T-cell (primary cell): ENCODE measurements at regions not wholly inside any gene's neighbourhood (a gene's known extent, or its start where the extent isn't known, plus 50 kb on each side); places are given as distances from the start of the nearest gene placed in this dataset.
"Not testable (repeated sequence)": the region's sequence is repeated elsewhere in the genome, so short reads cannot be mapped to it uniquely, and the experiment has no call there.

Experiments
- ATAC-seq, 4 experiments: fragments of 200-7000 bp in 3 of 4; fragments of 150-1000 bp in 1 of 4; cut with Tn5 transposase; replicated peaks in 1 of 4; 1 replicate in 3 of 4; 2 replicates in 1 of 4; pipeline ENCODE4 v1.10.0; 2021; ENCODE audit warnings: moderate library complexity in 3 of 4, mild to moderate bottlenecking in 2 of 4, moderate number of reproducible peaks in 1 of 4
- CTCF ChIA-PET, 2 donors: fragments of 300-600 bp; sonication (Branson Sonifier 250); formaldehyde crosslinking; loops; one replicate each; lab custom pipeline; 2022; ENCODE audit warnings: antibody characterized with exemption in 2 of 2; lab: Charles Lee
- POLR2A ChIA-PET, 2 donors: fragments of 300-600 bp; sonication (Branson Sonifier 250); formaldehyde crosslinking; loops; one replicate each; lab custom pipeline; 2022; ENCODE audit warnings: antibody characterized with exemption in 2 of 2; lab: Charles Lee
- DNase-seq, 35 experiments: peaks; one replicate each; pipeline versions ENCODE4 v3.0.0 to v3.0.0-alpha.2; 2013 to 2023
- H3K27ac ChIP-seq: one replicate; pipeline ENCODE4 v1.5.1; 2013; ENCODE audit warnings: low read length
- H3K27me3 ChIP-seq, 2 experiments: replicated peaks in 1 of 2; 1 replicate in 1 of 2; 2 replicates in 1 of 2; pipeline versions ENCODE4 v1.6.1 to v1.7.0; 2013; ENCODE audit warnings: low read length in 1 of 2, mixed read lengths in 1 of 2; ENCODE audit not compliant: control insufficient read depth in 2 of 2, insufficient read depth in 2 of 2; ENCODE audit errors: extremely low read depth in 1 of 2
- H3K36me3 ChIP-seq, 2 donors: 1 replicate in 1 of 2; 2 replicates in 1 of 2; pipeline versions ENCODE4 v1.6.1 to v1.7.0; 2013; ENCODE audit warnings: low read length in 1 of 2; ENCODE audit not compliant: control insufficient read depth in 2 of 2, insufficient read depth in 1 of 2; ENCODE audit errors: extremely low read depth in 1 of 2
- H3K4me1 ChIP-seq, 2 experiments: 1 replicate in 1 of 2; 2 replicates in 1 of 2; pipeline versions ENCODE4 v1.6.1 to v1.7.0; 2013; ENCODE audit warnings: low read length in 2 of 2, mixed read lengths in 1 of 2; ENCODE audit not compliant: insufficient read depth in 2 of 2, control insufficient read depth in 1 of 2; ENCODE audit errors: extremely low read depth in 1 of 2
- H3K4me3 ChIP-seq, 2 donors: 1 replicate in 1 of 2; 2 replicates in 1 of 2; pipeline versions ENCODE4 v1.5.1 to v1.7.0; 2013; ENCODE audit warnings: mild to moderate bottlenecking in 2 of 2, low read length in 1 of 2, moderate library complexity in 1 of 2; ENCODE audit not compliant: control insufficient read depth in 1 of 2; ENCODE audit errors: extremely low read depth in 1 of 2
- H3K9me3 ChIP-seq: 2 replicates; pipeline ENCODE4 v1.7.0; 2013
- H3K27ac Mint-ChIP-seq, 2 donors: one replicate each; pipeline ENCODE4 v1.8.0; 2020 to 2021; ENCODE audit warnings: mild to moderate bottlenecking in 2 of 2, mixed read lengths in 2 of 2
- H3K27me3 Mint-ChIP-seq, 2 donors: one replicate each; pipeline ENCODE4 v1.8.0; 2021 to 2022; ENCODE audit warnings: mixed read lengths in 2 of 2
- H3K36me3 Mint-ChIP-seq: one replicate; pipeline ENCODE4 v1.8.0; 2021; ENCODE audit warnings: mixed read lengths
- H3K4me1 Mint-ChIP-seq, 3 donors: one replicate each; pipeline ENCODE4 v1.8.0; 2020 to 2022; ENCODE audit warnings: mixed read lengths in 3 of 3, mild to moderate bottlenecking in 1 of 3
- H3K4me3 Mint-ChIP-seq, 3 donors: one replicate each; pipeline ENCODE4 v1.8.0; 2020 to 2022; ENCODE audit warnings: mild to moderate bottlenecking in 3 of 3, mixed read lengths in 3 of 3, moderate library complexity in 3 of 3
- H3K9me3 Mint-ChIP-seq, 3 donors: one replicate each; pipeline ENCODE4 v1.8.0; 2020 to 2022; ENCODE audit warnings: mixed read lengths in 3 of 3
- whole genome bisulfite sequencing: methylation state at CpG from one replicate; pipeline ENCODE4 v1.1.5; 2013; ENCODE audit warnings: missing lambda C conversion rate; ENCODE audit not compliant: insufficient coverage; 5-methylcytosine and 5-hydroxymethylcytosine counted together

DNA sequence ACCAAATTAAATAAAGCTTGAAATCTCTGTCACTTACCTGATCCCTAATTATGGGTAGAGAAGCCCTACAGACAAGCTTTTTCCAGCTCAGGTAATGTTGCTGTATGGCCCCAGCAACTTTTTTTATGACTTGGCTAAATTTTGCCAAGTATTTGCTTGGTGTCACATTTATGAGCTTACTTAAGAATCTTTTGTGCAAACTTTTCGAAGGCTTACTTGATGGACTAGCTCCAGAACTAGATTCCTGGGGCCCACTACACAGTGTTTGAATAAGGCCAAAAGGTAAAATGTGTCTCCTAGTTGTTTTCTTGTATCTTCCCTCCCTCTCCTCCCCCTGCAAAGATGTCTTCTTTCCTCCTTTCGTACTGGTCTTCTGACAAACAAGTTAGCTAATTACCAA lies 257.9 kb downstream of the OSR1 start:
- Mint-ChIP-seq H3K27ac (no peak overlapping the region), H3K36me3 (no peaks in the 10 kb centered on the region), H3K4me1 (no peaks in the 10 kb centered on the region), H3K4me3 (no peak overlapping the region), H3K9me3 (peaks cover 0 to 6% (median 5%) of the 10 kb centered on the region in 3 donors), H3K27me3 (no peaks in the 10 kb centered on the region)
- POLR2A ChIA-PET: no interaction called here
- ATAC-seq: no peak
- Histone ChIP-seq H3K4me1 (no peaks in the 10 kb centered on the region), H3K36me3 (no peaks in the 10 kb centered on the region), H3K27ac (no peak overlapping the region), H3K4me3 (no peak overlapping the region), H3K9me3 (no peaks in the 10 kb centered on the region), H3K27me3 (no peaks in the 10 kb centered on the region)
- no CpG with 5 or more reads among the region's 2 CpGs for WGBS
- CTCF ChIA-PET: no interaction called here
- DNase-seq: no peak

DNA sequence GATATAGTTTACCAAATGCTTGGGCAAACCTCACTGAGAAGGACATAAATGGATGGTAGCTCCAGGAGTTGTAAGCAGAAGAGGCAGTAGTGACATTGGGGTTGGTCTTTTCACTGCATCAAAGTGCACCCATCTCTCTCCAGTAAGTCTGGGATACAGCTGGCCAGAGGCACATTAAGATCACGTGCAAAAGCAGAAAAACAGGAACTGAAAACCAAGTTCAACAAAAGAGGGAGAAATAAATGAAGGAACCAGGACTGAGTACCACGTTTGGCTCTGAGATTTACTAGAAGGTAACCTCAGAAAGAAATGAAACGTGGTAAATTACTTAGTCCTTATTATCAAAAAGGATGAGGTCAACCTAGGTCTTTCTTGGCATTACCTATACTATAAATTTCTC lies 259.2 kb downstream of the OSR1 start:
- H3K36me3 ChIP-seq: no peaks in the 10 kb centered on the region
- ChIA-PET CTCF (no interaction called here), POLR2A (no interaction called here)
- H3K4me3 ChIP-seq: no peak overlapping the region
- no peaks in the 10 kb centered on the region for H3K4me1 ChIP-seq
- H3K27ac ChIP-seq: no peak overlapping the region
- H3K9me3 ChIP-seq: no peaks in the 10 kb centered on the region
- no peaks in the 10 kb centered on the region for H3K27me3 ChIP-seq
- Mint-ChIP-seq H3K9me3 (peaks cover 4 to 10% (median 5%) of the 10 kb centered on the region in 3 donors), H3K27me3 (no peaks in the 10 kb centered on the region), H3K4me1 (no peaks in the 10 kb centered on the region), H3K36me3 (no peaks in the 10 kb centered on the region), H3K27ac (no peak overlapping the region), H3K4me3 (no peak overlapping the region)
- DNase-seq (no peak), ATAC-seq (no peak)
- no CpG with 5 or more reads among the region's 3 CpGs for WGBS

DNA sequence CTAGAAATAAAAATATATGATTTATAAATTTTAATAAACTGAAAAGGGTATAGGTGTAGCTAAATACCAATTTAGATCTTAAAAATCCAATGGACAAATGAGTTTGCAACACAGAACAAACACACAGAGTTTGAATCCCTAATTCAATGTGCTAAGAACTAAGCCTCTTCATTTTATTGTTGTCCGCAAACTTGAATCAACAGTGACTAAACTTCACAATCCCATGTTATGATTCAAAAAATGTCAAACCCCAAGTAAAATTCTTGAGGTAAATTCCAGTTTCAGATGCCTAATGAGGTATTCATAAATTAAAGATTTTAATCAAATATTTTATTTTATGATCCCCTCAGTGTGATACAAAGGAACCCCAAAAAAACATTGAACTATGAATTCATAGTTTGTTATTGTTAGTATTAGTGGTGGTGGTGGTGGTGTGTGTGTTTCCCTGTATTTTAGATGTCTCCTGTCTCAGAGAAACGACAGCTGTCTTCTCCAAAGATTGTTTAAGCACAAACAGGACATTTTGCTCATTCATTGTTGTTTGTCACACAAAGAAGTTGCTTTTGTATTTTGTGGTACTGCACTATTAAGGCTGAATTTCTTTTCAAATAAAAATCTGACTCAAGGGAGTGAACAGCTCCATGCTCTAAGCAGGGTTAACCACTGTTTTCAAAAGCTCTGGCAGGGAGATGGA lies 259.8 kb downstream of the OSR1 start:
- H3K4me3 Mint-ChIP-seq: no peak overlapping the region
- no peaks in the 10 kb centered on the region for H3K27me3 Mint-ChIP-seq
- ChIA-PET POLR2A (no interaction called here), CTCF (no interaction called here)
- H3K4me1 ChIP-seq: no peaks in the 10 kb centered on the region
- ATAC-seq: no peak
- H3K4me3 ChIP-seq: no peak overlapping the region
- H3K9me3 ChIP-seq: no peaks in the 10 kb centered on the region
- no peaks in the 10 kb centered on the region for H3K36me3 ChIP-seq
- H3K27me3 ChIP-seq: no peaks in the 10 kb centered on the region
- no peaks in the 10 kb centered on the region for H3K4me1 Mint-ChIP-seq
- no CpG with 5 or more reads among the region's 2 CpGs for WGBS
- DNase-seq: no peak
- H3K36me3 Mint-ChIP-seq: no peaks in the 10 kb centered on the region
- H3K27ac ChIP-seq: no peak overlapping the region
- H3K27ac Mint-ChIP-seq: no peak overlapping the region
- peaks cover 5 to 12% (median 5%) of the 10 kb centered on the region in 3 donors for H3K9me3 Mint-ChIP-seq

DNA sequence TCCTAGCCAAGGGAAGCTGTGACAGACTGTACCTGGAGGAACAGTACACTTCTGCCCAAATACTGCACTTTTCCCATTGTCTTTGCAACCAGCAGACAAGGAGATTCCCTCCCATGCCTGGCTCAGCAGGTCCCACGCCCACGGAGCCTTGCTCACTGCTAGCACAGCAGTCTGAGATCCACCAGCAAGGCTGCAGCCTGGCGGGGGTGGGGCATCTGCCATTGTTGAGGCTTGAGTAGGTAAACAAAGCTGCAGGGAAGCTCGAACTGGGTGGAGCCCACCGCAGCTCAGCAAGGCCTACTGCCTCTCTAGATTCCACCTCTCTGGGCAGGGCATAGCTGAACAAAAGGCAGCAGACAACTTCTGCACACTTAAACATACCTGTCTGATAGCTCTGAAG lies 268.9 kb downstream of the OSR1 start:
- H3K27me3 Mint-ChIP-seq, H3K27ac Mint-ChIP-seq, DNase-seq, H3K4me3 Mint-ChIP-seq, H3K27me3 ChIP-seq, H3K4me3 ChIP-seq, POLR2A ChIA-PET, H3K4me1 Mint-ChIP-seq, CTCF ChIA-PET, ATAC-seq, H3K9me3 ChIP-seq, H3K4me1 ChIP-seq, H3K27ac ChIP-seq, H3K36me3 ChIP-seq: not testable (repeated sequence)
- H3K9me3 Mint-ChIP-seq: peaks cover 19 to 23% (median 23%) of the 10 kb centered on the region in 3 donors
- WGBS: 100% methylated on average over 1 of the region's 5 CpGs
- H3K36me3 Mint-ChIP-seq: peaks cover 11% of the 10 kb centered on the region

DNA sequence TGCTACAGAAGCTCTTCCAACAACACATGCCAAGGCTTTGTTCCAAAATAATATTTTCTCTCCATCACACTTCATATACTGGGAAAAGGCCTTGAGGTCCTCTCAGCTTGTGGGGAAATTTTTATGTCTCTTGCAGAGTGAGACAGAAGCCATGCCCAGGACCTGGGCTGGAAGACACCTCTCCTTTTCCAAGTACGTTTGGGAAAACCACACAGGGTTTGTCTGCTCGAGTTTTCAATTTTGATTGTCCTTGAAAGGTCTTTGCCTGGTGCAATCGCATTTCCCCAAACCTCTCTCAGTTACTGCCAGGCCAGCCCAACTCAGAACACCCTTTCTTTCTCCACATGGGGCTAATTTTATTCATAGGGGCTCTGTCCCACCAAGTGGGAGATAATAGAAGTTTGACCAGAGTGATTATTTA lies 272.2 kb downstream of the OSR1 start:
- Mint-ChIP-seq H3K9me3 (peaks cover under 1 to 13% (median 4%) of the 10 kb centered on the region in 3 donors), H3K27ac (no peak overlapping the region), H3K4me3 (no peak overlapping the region), H3K27me3 (no peaks in the 10 kb centered on the region), H3K36me3 (peaks cover 12% of the 10 kb centered on the region), H3K4me1 (no peaks in the 10 kb centered on the region)
- Histone ChIP-seq H3K4me3 (no peak overlapping the region), H3K4me1 (no peaks in the 10 kb centered on the region), H3K9me3 (no peaks in the 10 kb centered on the region), H3K27ac (no peak overlapping the region), H3K27me3 (no peaks in the 10 kb centered on the region), H3K36me3 (no peaks in the 10 kb centered on the region)
- DNase-seq (no peak), ATAC-seq (no peak)
- POLR2A ChIA-PET: no interaction called here
- CTCF ChIA-PET: no interaction called here
- no CpG with 5 or more reads among the region's 3 CpGs for WGBS

DNA sequence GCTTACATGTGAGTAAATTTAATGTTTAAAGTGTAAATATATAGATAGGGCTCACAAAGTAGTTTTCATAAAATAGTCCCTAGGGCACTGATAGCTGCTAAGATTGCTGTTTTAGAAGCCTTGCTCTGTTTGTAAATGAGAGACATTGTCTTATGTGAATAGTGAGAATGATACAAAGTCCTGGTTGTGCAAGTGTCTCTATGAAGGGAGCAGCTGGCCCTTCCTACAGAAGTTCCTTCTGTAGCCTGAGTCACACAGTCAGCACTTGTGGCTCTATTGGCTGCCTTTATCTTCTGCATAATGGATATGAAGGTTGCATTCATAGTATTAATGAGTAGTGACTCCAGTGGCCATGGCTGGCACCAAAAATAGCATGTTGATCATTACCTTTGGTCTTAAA lies 279.7 kb downstream of the OSR1 start:
- CTCF ChIA-PET: no interaction called here
- Histone ChIP-seq H3K4me3 (no peak overlapping the region), H3K27ac (no peak overlapping the region), H3K36me3 (no peaks in the 10 kb centered on the region), H3K27me3 (no peaks in the 10 kb centered on the region), H3K4me1 (no peaks in the 10 kb centered on the region), H3K9me3 (no peaks in the 10 kb centered on the region)
- DNase-seq (no peak), ATAC-seq (no peak)
- Mint-ChIP-seq H3K9me3 (peaks cover 0 to 3% (median 1%) of the 10 kb centered on the region in 3 donors), H3K36me3 (peaks cover 18% of the 10 kb centered on the region), H3K4me3 (no peak overlapping the region), H3K27ac (no peak overlapping the region), H3K4me1 (no peaks in the 10 kb centered on the region), H3K27me3 (no peaks in the 10 kb centered on the region)
- POLR2A ChIA-PET: no interaction called here

DNA sequence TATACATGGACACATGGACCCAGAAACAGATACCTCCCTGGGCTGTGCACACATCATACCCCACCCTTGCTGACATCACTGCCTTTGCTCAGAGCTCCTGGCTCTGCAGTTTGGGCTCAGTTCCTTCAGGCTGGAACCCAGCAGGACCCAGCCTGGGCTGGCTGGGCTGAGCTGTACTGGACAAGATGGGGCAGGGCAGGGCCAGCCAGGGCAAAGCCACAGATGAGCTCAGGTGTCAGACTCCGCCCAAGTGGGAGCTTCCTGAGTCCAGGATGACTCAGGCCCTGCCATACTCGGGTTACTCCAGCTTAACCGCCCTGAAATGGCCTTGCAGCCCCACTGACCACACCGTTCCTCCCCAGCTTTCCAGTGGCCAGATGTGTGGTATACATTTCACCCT lies 284.9 kb downstream of the OSR1 start:
- Mint-ChIP-seq H3K36me3 (peaks cover 7% of the 10 kb centered on the region), H3K4me3 (no peak overlapping the region), H3K9me3 (no peaks in the 10 kb centered on the region), H3K27ac (no peak overlapping the region), H3K27me3 (no peaks in the 10 kb centered on the region), H3K4me1 (no peaks in the 10 kb centered on the region)
- H3K36me3 ChIP-seq: no peaks in the 10 kb centered on the region
- DNase-seq (no peak), ATAC-seq (no peak)
- no peak overlapping the region for H3K27ac ChIP-seq
- H3K27me3 ChIP-seq: no peaks in the 10 kb centered on the region
- H3K4me3 ChIP-seq: no peak overlapping the region
- no peaks in the 10 kb centered on the region for H3K9me3 ChIP-seq
- POLR2A ChIA-PET: no interaction called here
- no peaks in the 10 kb centered on the region for H3K4me1 ChIP-seq
- 80% methylated on average over 4 of the region's 4 CpGs for WGBS
- CTCF ChIA-PET: no interaction called here
